Hepatocyte (in vitro differentiated cells): ENCODE measurements at regions not wholly inside any gene's neighbourhood (a gene's known extent, or its start where the extent isn't known, plus 50 kb on each side); places are given as distances from the start of the nearest gene placed in this dataset.

Source experiments
- DNase-seq: peaks from one replicate; pipeline ENCODE4 v3.0.0-alpha.2; 2016; ENCODE audit warnings: low spot score
- H2AFZ ChIP-seq: fragments of 200-600 bp; sonication (generic); 2 replicates; pipeline ENCODE4 v1.6.0; 2016; ENCODE audit warnings: antibody characterized with exemption, mild to moderate bottlenecking
- H3K27ac ChIP-seq: fragments of 200-600 bp; sonication (generic); 2 replicates; pipeline ENCODE4 v1.5.1; 2016; ENCODE audit warnings: mild to moderate bottlenecking
- H3K27me3 ChIP-seq: fragments of 200-600 bp; sonication (generic); 2 replicates; pipeline ENCODE4 v1.6.1; 2016
- H3K36me3 ChIP-seq: fragments of 200-600 bp; sonication (generic); replicated peaks from 2 replicates; pipeline ENCODE4 v1.5.1; 2016; ENCODE audit warnings: low read depth; ENCODE audit not compliant: insufficient read depth
- H3K4me1 ChIP-seq: fragments of 200-600 bp; sonication (generic); 2 replicates; pipeline ENCODE4 v1.5.1; 2016; ENCODE audit warnings: mild to moderate bottlenecking, moderate library complexity; ENCODE audit not compliant: insufficient read depth
- H3K4me2 ChIP-seq: fragments of 200-600 bp; sonication (generic); 2 replicates; pipeline ENCODE4 v1.6.0; 2016
- H3K4me3 ChIP-seq: fragments of 200-600 bp; sonication (generic); 2 replicates; pipeline ENCODE4 v1.5.1; 2016; ENCODE audit warnings: mild to moderate bottlenecking
- H3K79me2 ChIP-seq: fragments of 200-600 bp; sonication (generic); 2 replicates; pipeline ENCODE4 v1.6.0; 2017; ENCODE audit warnings: mild to moderate bottlenecking
- H3K9me2 ChIP-seq: fragments of 200-600 bp; sonication (generic); replicated peaks from 2 replicates; pipeline ENCODE4 v1.6.0; 2017; ENCODE audit warnings: mild to moderate bottlenecking; ENCODE audit not compliant: insufficient read depth
- H3K9me3 ChIP-seq: fragments of 200-600 bp; sonication (generic); 2 replicates; pipeline ENCODE4 v1.5.1; 2016; ENCODE audit warnings: low read depth, mild to moderate bottlenecking
- H4K20me1 ChIP-seq: fragments of 200-600 bp; sonication (generic); 2 replicates; pipeline ENCODE4 v1.6.0; 2016; ENCODE audit warnings: mild to moderate bottlenecking; ENCODE audit not compliant: insufficient read depth, poor library complexity, severe bottlenecking
- EZH2 ChIP-seq: fragments of 200-600 bp; sonication (generic); IDR thresholded peaks from 2 replicates; pipeline ENCODE4 v1.6.1; 2016; ENCODE audit warnings: antibody characterized with exemption, mild to moderate bottlenecking, borderline replicate concordance
- EZH2phosphoT487 ChIP-seq: fragments of 200-600 bp; sonication (generic); IDR thresholded peaks from one replicate; pipeline ENCODE4 v1.6.1; 2018; ENCODE audit warnings: antibody characterized with exemption, mild to moderate bottlenecking, low read depth, moderate library complexity; ENCODE audit not compliant: unreplicated experiment, severe bottlenecking
- WGBS: methylation state at CpG from one replicate; pipeline ENCODE4 v1.1.6; 2016; ENCODE audit warnings: low lambda C conversion rate; ENCODE audit errors: missing lambda C conversion rate; 5-methylcytosine and 5-hydroxymethylcytosine counted together
- TF ChIP-seq, protein P1 (sequence below): fragments of 200-600 bp; sonication (generic); IDR thresholded peaks from 2 replicates; pipeline ENCODE4 v1.5.1; 2016; ENCODE audit warnings: antibody characterized with exemption, mild to moderate bottlenecking; ENCODE audit not compliant: poor library complexity

DNA sequence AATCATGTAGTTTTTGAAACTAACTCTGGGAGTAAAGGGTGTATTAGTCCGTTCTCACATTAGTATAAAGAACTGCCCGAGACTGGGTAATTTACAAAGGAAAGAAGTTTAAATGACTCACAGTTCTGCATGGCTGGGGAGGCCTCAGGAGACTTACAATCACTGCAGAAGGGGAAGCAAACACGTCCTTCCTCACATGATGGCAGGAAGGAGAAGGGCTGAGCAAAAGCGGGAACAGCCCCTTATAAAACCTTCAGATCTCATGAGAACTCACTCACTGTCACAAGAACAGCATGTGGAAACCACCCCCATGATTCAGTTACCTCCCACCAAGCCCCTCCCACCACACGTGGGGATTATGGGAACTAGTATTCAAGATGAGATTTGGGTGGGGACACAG is 256.5 kb upstream of the TNRC6C start:
- TF ChIP-seq EZH2phosphoT487 = no peak
- TF ChIP-seq, protein P1, sequence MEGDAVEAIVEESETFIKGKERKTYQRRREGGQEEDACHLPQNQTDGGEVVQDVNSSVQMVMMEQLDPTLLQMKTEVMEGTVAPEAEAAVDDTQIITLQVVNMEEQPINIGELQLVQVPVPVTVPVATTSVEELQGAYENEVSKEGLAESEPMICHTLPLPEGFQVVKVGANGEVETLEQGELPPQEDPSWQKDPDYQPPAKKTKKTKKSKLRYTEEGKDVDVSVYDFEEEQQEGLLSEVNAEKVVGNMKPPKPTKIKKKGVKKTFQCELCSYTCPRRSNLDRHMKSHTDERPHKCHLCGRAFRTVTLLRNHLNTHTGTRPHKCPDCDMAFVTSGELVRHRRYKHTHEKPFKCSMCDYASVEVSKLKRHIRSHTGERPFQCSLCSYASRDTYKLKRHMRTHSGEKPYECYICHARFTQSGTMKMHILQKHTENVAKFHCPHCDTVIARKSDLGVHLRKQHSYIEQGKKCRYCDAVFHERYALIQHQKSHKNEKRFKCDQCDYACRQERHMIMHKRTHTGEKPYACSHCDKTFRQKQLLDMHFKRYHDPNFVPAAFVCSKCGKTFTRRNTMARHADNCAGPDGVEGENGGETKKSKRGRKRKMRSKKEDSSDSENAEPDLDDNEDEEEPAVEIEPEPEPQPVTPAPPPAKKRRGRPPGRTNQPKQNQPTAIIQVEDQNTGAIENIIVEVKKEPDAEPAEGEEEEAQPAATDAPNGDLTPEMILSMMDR = no peak
- TF ChIP-seq EZH2 = no peak
- Histone ChIP-seq H3K4me2 (no peak overlapping the region), H3K27ac (no peak overlapping the region), H3K79me2 (no peaks in the 10 kb centered on the region), H3K9me3 (no peaks in the 10 kb centered on the region), H3K4me3 (no peak overlapping the region), H3K27me3 (peaks cover 20% of the 10 kb centered on the region), H3K4me1 (peaks cover under 1% of the 10 kb centered on the region), H4K20me1 (no peaks in the 10 kb centered on the region), H2AFZ (no peak overlapping the region), H3K36me3 (no peaks in the 10 kb centered on the region), H3K9me2 (no peaks in the 10 kb centered on the region)
- DNase-seq = no peak
- 82% methylated on average over 5 of the region's 5 CpGs for WGBS

DNA sequence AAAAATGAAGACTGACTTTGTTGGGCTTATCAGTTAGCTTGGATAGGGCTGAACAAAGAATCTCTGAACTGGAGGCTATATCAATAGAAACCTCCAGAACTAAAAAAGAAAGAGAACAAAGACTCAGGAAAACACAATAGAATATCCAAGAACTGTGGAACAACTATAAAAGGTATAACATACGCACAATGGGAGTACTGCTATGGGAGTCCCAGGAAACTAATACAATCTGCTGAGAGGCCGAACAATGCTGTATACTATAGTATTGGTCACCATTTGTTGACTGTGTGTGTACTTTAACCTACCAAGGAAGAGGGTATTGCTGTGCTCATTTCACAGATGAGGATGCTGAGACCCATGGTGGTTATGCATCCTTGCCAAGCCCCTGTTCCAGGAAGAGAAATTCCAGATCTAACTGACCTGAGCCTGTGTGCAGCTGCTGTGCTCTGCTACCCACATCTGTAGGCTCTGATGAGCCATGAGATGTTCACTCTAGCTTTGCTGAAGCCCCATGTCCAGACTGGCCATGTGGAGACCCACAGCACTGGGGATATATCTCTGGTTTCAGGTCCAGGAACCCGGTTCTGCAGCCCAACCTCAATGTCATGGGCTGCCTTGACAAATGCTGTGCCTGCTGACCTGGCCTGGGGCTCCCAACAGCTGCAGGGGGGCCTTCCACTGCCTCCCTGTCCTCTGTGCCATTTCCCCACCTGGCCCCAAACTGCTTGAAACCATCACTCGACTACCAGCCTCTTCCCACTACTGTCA is 254.3 kb upstream of the TNRC6C start:
- no peaks in the 10 kb centered on the region for H3K9me2 ChIP-seq
- H2AFZ ChIP-seq = no peak overlapping the region
- TF ChIP-seq, protein P1 = no peak
- TF ChIP-seq EZH2 = no peak
- TF ChIP-seq EZH2phosphoT487 = no peak
- no peaks in the 10 kb centered on the region for H4K20me1 ChIP-seq
- H3K36me3 ChIP-seq = no peaks in the 10 kb centered on the region
- no peak overlapping the region for H3K4me2 ChIP-seq
- H3K27me3 ChIP-seq = no peaks in the 10 kb centered on the region
- DNase-seq = no peak
- H3K79me2 ChIP-seq = no peaks in the 10 kb centered on the region
- no peaks in the 10 kb centered on the region for H3K9me3 ChIP-seq
- H3K4me3 ChIP-seq = no peak overlapping the region
- WGBS = 68% methylated on average over 4 of the region's 4 CpGs
- no peak overlapping the region for H3K27ac ChIP-seq
- no peaks in the 10 kb centered on the region for H3K4me1 ChIP-seq

DNA sequence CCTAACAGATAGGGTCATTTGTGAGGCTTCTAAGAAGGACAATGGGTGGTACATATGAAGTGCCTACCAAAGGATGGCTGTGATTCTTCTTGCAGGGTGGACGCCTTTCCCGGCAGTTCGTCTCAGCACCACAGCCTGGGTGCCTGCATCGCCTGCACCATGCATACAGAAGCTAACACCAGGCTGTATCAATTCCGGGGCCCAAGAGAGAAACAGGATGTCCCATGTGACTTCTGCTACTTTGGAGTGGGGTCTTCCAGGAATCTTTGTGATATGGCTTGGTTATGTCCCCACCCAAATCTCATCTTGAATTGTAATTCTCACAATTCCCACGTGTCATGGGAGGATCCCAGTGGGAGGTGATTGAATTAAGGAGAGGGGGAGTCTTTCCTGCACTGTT is 251.6 kb upstream of the TNRC6C start:
- H3K79me2 ChIP-seq = no peaks in the 10 kb centered on the region
- TF ChIP-seq EZH2 (no peak), EZH2phosphoT487 (no peak)
- TF ChIP-seq, protein P1 = no peak
- H3K9me3 ChIP-seq = no peaks in the 10 kb centered on the region
- H4K20me1 ChIP-seq = no peaks in the 10 kb centered on the region
- H3K4me1 ChIP-seq = no peaks in the 10 kb centered on the region
- H2AFZ ChIP-seq = no peak overlapping the region
- WGBS = 94% methylated on average over 6 of the region's 6 CpGs
- DNase-seq = no peak
- H3K27ac ChIP-seq = no peak overlapping the region
- H3K36me3 ChIP-seq = no peaks in the 10 kb centered on the region
- H3K4me3 ChIP-seq = no peak overlapping the region
- H3K9me2 ChIP-seq = no peaks in the 10 kb centered on the region
- H3K4me2 ChIP-seq = no peak overlapping the region
- no peaks in the 10 kb centered on the region for H3K27me3 ChIP-seq
